ENCODE measurements at regions not wholly inside any gene's neighbourhood (a gene's known extent, or its start where the extent isn't known, plus 50 kb on each side); places are given as distances from the start of the nearest gene placed in this dataset.
"Not testable (repeated sequence)": the region's sequence is repeated elsewhere in the genome, so short reads cannot be mapped to it uniquely, and the experiment has no call there.

DNA sequence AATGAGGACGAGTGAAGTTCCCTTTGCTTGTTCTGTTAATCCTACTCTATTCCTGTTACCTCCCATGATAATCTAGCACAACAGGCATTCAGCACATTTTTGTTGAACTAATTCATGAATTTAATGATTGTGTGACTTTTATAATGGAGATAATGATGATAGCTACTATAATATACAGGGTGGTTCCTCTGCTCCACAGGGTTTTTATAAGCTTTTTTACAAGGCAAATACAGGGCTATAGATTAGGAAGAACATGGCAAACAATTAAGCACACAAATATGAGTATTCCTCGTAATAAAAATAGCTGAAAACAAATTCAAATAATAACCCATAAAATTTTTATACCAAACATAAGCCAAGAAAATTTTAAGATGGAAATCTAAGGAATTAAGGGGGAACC lies 145.6 kb upstream of the TMTC1 start:
- no peak for DNase-seq

DNA sequence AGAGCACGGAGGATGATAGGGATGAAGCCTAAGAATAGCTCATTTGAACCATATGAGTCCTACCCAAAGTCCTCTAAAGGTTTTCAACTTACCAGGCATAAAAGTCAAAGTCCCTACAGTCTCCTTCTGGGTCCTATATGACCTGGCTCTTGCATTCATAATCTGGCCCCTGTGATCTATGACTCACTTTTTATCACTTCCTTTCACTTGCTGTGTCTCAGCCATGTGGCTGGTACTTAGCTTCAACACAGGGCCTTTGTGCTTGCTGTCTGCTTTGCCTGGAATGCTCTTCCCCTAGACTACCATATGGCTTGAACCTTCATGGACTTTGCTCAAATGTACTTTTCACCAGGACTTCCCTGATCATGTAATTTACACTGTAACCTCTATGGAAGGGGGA lies 137.6 kb upstream of the TMTC1 start:
- DNase-seq: no peak

DNA sequence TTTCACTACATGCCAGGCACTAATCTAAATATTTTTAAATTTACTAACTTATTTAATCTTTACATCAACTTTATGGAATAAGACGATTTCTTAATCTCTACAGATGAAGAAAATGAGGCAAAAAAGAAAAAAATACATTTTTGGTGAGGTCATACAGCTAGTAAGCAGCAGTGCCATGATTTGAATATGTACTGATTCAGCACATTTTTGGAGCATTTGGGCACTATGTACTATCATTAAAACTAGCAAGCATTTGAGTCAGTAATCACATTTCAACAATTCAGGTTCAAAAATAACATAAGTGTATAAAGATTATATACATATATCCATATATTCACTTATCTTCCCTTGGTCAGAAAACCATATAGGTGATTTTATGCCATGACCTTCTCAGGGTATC lies 124.4 kb upstream of the TMTC1 start:
- no peak for DNase-seq

DNA sequence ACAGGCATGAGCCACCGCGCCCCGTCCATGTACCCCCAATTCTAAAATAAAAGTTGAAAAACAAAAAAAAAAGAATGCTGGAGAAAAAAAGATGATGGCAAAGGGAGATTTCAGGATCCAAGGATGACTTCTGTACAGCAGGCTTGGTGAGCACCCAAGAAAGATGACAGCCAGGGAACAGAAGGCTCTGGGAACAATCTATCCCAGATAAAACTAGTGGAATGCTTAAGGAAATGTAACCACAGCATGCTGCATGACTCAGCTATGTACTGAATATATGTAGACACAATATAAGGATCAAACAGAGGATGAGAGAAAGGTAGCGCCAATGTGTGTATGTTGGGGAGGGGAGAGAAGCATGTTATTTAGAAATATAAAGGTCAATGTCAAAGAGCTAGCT lies 123.7 kb upstream of the TMTC1 start:
- DNase-seq: no peak

DNA sequence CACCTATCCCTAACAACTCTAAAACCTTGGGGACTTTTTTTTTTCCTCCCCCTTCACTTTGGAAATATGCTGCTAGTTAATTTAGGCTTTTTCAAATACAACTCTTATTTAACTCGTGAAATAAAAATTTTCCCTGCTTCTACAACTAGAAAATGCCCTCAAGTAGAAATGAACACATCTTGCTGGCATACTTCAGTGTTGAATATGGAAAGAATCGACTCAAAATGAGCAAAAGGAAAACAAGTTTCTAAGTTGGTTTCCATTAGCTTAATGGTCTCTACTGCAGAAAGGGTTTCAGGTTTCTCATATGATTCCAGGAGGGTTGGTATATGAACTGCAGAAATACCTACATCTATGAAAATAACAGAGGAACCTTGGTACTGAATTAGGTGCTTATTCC lies 118.3 kb upstream of the TMTC1 start:
- DNase-seq: no peak

DNA sequence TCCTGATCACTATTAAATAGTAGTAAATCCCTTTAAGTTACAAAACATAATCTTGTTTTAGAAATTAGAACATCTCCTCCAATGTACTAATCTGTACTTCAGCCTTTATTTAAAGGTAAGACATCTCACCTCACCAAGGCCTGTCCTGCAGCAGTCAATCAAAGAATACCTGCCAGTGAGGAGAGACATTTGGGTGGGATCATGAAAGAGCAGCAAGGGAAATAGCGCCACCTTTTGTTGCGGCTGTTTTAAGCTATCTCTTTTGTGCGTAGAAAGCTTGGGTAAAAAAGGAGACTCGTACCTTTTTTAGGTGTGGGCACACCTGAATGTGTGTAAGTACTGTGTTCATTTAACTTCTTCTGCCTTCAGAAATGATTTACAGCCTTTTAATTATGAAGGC lies 117.8 kb upstream of the TMTC1 start:
- DNase-seq: peak in 1 of 3 experiments; percentile 11

DNA sequence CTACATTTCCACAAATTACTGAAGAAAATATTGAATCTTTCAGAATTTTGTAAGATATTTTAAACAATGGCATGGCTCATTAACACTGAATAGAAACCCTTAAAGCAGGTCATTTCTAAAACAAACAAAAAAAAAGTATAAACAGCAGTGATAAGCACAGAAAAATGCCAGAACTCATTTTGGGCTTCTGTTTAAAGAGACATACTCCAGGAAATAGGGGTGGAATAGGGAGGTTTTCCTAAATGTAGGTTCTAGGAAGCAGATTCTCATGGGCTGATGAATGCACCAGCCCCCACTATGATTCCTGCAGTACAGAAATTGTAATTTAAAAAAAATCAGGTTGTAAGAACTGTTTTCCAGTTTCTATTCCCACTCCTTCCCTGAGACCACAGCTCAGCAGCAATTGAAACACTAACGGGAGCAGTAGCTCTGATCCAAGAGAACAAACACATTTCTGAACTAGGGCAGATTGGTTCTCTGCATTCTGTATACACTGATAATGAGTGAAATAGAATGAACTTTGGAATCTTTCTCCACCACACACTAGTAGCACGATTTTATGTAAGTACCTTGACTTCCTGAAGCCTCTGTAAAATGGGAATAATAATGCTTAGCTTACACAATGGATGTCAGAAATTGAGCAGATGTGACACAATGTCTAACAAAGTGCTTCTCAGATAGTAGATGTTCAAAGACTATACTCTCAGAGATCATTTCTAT lies 115.6 kb upstream of the TMTC1 start:
- no peak for DNase-seq

DNA sequence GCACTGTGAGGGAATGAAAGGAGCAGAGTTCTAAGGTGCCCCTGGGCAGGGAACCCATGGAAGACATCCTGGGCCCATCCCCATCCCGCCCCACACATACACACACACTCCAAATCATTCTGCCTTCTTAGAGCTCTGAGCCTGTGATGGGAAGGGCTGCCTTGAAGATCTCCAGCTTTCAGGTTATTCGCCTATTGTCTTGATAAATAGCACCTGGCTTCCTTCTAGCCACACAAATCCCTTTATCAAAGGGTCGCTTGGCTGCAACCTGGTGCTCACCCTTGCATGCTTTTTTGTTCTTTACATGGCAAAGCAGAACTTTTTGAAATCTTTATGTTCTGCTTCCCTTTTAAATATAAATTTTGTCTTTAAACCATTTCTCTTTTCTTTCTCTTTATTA lies 112.2 kb upstream of the TMTC1 start:
- no peak for DNase-seq

DNA sequence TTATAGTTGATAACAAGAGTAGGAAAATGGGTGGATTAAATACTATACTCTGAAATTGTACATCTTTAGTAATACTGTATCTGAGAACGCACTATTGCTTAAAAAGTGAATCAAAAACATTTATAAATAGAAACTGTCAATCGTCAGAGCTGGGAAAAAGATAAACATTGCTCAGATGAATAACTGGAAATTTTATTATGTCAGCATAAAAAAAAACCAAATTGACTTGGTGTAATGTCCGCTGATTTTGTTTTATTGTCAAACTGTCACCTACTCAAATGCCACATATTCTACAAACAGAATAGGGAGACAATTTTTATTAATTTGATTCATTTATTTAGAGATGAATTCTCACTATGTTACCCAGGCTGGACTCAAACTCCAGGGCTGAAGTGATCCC lies 109.3 kb upstream of the TMTC1 start:
- no peak for DNase-seq

DNA sequence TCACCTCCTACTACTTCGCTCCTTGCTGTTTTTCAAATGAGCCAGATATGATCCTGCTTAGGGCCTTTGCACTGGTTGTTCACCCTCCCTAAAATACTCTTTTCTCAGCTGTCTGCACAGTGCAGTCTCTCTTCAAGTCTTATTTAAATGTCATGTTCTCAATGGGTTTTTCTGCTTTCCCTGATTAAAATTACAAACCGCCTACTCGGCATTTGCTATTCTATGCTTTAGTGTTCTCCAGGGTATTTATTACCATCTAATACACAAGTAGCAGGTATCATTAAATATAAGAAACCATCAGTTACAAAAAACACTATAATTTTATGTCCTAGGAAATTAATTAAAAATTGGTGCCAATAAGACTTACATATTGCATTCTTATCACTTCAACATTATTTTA lies 108.0 kb upstream of the TMTC1 start:
- DNase-seq: no peak

DNA sequence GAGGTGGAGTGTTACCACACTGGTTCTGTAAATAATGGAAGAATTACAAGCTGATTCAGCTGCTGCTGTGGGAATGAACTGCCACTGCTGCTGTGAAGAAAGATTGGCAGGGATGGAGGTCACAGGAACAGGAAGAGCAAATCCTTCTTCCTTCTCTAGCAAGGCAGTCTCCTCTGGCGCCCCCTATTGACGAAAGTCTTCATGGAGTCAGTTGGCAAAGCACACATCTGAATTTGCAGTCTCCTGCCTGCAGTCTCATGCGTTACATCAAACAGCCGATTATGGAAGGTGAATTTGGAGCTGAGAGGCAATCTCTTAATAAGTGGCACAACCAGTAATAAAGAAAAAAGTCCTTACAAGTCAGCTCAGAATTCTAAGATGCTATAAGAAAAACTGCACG lies 106.0 kb upstream of the TMTC1 start:
- DNase-seq: peak in 2 of 3 experiments; percentile 24 to 25

DNA sequence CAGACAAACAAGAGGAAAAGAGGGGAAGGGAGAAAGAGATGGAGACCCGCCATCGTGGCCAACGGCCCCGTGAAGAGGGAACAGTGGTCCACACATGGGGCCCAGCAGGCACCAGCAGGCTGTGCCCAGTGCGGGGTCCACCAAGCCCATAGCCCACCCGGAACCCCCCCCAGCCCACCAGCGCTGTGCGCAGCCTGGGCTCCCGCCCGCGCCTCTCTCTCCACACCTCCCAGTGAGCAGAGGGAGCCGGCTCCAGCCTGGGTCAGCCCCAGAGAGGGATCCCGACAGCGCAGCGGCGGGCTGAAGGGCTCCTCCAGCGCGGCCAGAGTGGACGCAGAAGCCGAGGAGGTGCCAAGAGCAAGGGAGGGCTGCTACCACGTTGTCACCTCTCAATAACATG lies 105.0 kb upstream of the TMTC1 start:
- no peak for DNase-seq

DNA sequence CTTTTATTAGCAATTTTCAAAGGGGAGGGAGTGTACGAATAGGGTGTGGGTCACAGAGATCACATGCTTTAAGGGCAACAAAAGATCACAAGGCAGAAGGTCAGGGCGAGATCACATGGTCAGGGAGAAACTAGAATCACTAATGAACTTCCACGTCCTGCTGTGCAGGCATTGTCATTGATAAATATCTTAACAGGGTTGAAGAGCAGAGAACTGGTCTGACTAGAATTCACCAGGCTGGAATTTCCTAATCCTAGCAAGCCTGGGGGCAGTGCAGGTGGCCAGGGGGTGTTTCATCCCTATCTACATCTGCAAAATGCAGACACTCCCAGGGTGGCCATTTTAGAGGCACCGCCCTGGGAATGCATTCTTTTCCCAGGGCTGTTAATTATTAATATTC lies 101.2 kb upstream of the TMTC1 start:
- DNase-seq: not testable (repeated sequence)

DNA sequence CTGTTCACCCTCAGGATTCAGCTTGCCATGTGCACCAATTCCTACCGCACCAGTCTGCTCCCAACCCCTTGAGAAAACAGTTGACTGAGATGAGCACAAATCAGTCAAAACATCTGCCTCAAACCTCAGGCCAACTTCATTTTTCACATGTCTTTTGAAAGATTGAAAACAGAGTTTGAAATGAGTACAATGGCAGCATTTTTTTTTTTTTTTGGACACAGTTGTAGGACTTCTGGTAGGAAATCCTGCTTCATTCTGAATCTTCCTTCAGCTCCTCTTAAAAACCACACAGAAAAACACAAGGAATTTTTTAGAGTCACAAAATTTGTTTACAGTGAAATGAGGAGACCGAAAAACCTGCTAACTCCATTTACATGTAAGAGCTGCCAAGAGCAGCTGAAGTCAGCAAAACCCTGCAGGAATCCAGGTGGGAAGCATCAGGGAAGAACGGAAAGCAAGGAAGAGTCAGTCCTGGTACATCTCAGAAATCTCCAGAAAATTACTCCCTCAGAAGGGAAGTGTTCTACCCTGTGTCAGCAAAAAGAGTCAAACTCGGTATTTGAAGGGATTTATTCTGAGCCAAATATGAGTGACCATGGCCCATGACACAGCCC lies 100.3 kb upstream of the TMTC1 start:
- no peak for DNase-seq

DNA sequence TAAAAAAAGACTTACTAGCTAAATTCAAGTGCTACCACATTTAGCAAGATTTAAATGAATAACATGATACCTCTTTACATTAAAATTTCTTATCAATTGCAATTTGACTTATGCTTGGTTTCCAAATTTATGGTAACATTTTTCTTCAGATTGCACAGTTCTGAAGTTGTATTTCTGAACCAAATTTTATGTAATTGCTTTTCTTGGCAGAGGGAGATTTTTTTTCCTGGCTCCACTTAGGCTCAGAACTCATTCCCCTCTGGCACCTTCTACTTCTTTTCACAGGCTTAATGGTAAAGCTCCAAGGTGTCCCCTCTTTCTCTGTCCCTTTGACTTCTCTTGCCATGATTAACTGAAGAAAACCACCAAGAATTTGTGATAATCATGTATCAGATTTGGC lies 99.8 kb upstream of the TMTC1 start:
- no peak for DNase-seq

DNA sequence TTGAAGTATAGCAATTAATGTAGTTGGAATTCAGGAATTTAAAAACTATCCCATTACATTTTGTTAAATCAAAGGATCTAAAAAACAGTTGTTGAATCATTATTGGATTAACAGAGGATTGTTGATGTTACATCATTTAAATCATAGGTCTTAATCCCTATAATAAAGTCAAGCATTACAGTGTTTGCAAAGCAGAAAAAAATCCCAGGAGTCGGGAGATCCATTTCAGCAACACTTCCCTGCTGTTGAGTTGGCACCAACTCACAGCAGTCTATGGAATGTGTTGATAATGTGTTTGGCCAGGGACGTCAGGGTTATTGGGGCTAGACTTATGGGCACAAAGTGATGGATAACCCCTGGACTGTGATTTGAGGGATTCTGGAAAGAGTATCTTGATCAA lies 99.1 kb upstream of the TMTC1 start:
- no peak for DNase-seq

DNA sequence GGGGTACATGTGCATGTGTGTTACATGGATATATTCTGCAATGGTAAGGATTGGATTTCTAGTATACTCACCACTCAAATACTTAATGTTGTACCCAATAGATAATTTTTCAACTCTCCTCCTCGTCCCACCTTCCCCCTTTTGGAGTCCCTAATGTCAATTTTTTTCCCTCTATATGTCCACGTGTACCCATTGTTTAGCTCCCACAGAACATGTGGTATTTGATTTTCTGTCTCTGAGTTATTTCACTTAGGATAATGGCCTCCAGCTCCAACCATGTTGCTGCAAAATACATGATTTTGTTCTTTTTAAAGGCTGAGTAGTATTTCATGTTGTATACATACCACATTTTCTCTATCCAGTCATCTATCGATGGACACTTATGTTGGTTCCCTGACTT lies 97.2 kb upstream of the TMTC1 start:
- DNase-seq: no peak

DNA sequence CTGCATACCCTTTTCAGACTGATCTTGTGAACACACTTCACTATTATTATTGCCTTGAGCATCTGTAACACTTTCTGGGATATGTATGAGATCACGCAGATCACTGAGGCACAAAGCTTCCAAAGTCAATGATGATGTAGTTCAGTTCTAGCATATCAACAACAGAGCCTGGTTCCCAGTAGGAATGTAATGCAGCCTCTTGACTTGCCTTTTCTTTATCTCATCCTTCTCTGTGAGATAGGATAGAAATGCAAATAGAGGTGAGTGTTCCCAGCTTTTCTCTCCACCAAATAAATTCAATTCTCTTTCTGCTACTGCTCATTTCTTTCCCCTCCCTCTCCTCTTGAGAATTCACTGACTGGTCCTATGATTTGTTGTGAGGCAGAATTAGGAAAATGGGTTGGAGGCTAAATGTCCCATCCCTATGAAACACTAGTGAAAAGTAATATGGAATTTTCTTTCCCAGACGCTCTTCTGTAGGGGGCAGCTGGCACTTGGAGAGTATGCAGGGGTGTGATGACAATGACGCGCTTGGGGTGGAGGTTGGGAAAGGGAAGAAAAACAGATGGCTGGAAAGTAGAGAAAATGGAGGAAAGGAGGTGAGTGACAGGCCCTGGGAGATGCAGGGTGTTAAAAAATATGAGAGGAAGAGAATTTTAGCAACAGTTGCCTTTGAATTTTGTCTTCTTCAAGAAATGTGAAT lies 96.0 kb upstream of the TMTC1 start:
- no peak for DNase-seq

DNA sequence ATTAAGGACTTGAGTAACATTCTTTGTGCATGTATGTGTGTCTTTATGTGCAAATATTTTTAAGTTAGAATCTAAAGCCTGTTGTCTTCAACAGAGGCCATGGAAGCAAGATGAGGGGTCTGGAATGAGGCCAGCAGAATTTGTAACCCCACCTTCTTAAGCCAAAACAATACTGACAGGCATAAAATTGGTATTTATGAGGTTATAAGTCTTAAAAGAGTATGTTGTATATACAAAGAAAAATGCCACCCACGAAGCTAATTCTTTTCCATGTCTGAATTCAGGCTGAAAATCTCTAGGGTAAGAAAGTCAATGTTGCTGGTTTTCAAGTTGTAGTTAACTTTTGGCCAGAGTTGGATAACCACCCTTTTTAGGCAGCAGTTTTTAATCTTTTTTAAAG lies 86.2 kb upstream of the TMTC1 start:
- no peak for DNase-seq

DNA sequence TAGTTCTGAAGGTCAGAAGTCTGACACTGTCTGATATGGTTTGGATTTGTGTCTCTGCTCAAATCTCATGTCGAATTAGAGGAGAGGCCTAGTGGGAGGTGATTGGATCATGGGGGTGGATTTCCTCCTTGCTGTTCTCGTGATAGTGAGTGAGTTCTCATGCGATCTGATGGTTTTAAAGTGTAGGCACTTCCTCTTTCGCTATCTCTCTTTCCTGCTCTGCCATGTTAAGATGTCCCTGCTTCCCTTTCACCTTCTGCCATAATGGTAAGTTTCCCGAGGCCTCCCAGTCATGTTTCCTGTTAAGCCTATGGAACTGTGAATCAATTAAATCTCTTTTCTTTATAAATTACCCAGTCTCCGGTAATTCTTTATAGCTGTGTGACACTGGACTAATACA lies 84.1 kb upstream of the TMTC1 start:
- DNase-seq: no peak

DNA sequence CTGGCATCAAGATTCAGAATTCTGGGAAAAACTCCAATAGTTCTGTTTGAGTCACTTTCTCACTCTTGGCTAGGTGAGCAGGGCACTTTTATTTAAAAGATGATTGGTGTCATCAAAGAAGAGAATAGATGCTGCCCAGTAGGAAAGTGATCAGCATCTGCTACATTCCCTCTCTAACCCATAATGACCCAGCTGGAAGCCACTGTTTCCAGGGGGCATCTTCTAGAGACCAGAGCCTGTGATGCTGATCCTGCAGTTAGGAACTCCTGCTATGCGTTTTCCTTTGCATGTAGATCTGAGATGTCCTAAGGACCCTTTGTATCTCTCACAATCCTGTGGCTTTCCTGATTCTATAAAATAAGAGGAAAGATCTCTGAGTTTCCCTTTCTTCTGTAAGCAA lies 79.9 kb upstream of the TMTC1 start:
- DNase-seq: no peak

DNA sequence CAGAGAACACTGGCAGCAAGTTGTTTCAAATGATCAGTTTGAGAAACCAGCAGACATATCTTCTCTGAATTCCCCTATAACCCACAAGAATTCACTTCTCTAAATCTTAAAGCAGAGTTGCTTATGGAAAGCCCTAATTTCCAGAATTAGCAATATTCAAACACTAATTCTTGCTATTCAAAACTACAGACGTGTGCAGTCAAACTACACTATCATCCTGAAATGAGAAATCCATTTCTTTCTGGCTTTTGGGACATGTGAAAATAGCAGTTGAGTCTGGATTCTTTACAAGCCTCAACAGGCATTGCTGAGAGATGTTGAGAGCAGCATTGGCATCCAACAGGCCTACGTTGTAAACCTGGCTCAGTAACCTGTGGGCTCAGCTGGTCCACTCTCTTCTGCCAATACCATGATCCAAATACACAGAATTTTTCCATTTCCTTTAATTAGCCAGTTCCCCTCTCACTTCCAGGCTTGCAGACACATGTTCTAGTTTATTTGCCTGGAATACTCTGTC lies 74.6 kb upstream of the TMTC1 start:
- no peak for DNase-seq

DNA sequence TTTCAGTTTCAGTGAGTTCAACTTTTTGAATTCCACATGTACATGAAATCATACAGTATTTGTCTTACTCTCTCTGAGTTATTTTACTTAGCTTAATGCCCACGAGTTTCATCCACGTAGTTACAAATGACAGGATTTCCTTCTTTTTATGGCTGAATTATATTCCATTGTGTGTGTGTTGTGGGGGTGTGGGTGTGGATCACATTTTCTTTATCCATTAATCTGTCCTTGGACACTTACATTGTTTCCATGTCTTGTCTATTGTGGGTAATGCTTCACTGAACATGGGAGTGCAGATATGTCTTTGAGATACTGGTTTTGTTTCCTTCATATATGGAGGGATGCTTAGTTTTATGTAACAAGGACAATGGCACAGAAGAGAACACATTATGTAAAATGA lies 63.5 kb upstream of the TMTC1 start:
- no peak for DNase-seq

DNA sequence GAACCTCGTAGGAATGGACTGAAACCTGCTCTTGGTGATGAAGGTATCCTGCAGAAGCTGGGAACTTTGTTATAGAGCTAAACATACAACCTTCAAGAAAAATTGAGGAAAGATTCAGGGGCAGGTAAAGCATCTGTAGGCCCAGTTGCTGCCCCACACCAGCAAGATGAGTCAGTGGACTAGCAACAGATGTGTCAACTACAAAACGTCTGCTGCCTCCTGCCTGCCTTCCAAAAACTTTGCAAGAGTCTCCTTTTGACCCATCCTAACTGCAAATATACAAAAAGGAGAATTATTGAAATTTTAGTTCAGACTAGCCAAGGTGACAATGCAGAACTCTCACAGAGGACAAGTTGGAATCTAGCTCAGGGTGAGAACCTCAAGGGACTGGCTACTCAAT lies 60.9 kb upstream of the TMTC1 start:
- DNase-seq: no peak

All from NCI-H1417 (cell line).